Stomach (tissue), 8 donors: ENCODE measurements at regions not wholly inside any gene's neighbourhood (a gene's known extent, or its start where the extent isn't known, plus 50 kb on each side); places are given as distances from the start of the nearest gene placed in this dataset.
"Not testable (repeated sequence)": the region's sequence is repeated elsewhere in the genome, so short reads cannot be mapped to it uniquely, and the experiment has no call there.

Source experiments
- DNase-seq, 2 donors: peaks; one replicate each; pipeline versions ENCODE4 v3.0.0 to v3.0.0-alpha.2; 2013 to 2019
- H3K27ac ChIP-seq, 5 donors: fragments of 200-600 bp in 4 of 5; sonication (generic) in 4 of 5; one replicate each; pipeline ENCODE4 v1.5.1; 2013 to 2019; ENCODE audit warnings: mild to moderate bottlenecking in 1 of 5, moderate library complexity in 1 of 5
- H3K27me3 ChIP-seq, 3 donors: fragments of 200-600 bp; sonication (generic); one replicate each; pipeline ENCODE4 v1.5.1; 2017 to 2019; ENCODE audit warnings: mixed run types in 1 of 3
- H3K36me3 ChIP-seq, 4 donors: fragments of 200-600 bp; sonication (generic); 1 replicate in 3 of 4; 2 replicates in 1 of 4; pipeline ENCODE4 v1.5.1; 2016 to 2019
- H3K4me1 ChIP-seq, 4 donors: fragments of 200-600 bp; sonication (generic); one replicate each; pipeline ENCODE4 v1.5.1; 2016 to 2019
- H3K4me3 ChIP-seq, 4 donors: fragments of 200-600 bp; sonication (generic) in 3 of 4; one replicate each; pipeline ENCODE4 v1.5.1; 2016 to 2019; ENCODE audit warnings: mild to moderate bottlenecking in 1 of 4
- H3K9me3 ChIP-seq, 4 donors: fragments of 200-600 bp; sonication (generic); one replicate each; pipeline ENCODE4 v1.5.1; 2016 to 2019
- CTCF ChIP-seq, 7 experiments: fragments of 450-650 bp in 4 of 7; fragments of 200-600 bp in 3 of 7; sonication (generic) in 3 of 7; IDR thresholded peaks; one replicate each; pipeline ENCODE4 v1.5.1; 2016 to 2019; ENCODE audit warnings: antibody characterized with exemption in 7 of 7, control low read depth in 2 of 7, mild to moderate bottlenecking in 1 of 7
- EP300 ChIP-seq: sonication (generic); formaldehyde crosslinking; IDR thresholded peaks from one replicate; pipeline ENCODE4 v1.6.1; 2017; ENCODE audit warnings: antibody characterized with exemption
- POLR2A ChIP-seq, 4 donors: fragments of 450-650 bp; IDR thresholded peaks; one replicate each; pipeline ENCODE4 v1.6.1; 2016; ENCODE audit warnings: antibody characterized with exemption in 4 of 4, control low read depth in 2 of 4, mild to moderate bottlenecking in 1 of 4, moderate library complexity in 1 of 4
- POLR2AphosphoS5 ChIP-seq, 3 donors: sonication (generic); formaldehyde crosslinking; IDR thresholded peaks; one replicate each; pipeline ENCODE4 v1.6.1; 2016; ENCODE audit warnings: antibody characterized with exemption in 3 of 3
- WGBS, 5 donors: extraction: QIAGEN DNeasy Blood & Tissue Kit in 3 of 5; methylation state at CpG; one replicate each; pipeline versions ENCODE4 v1.1.5 to v1.1.7; 2013 to 2018; 5-methylcytosine and 5-hydroxymethylcytosine counted together
- intact Hi-C: fragments of 100-400 bp; cut with DNase I; formaldehyde crosslinking; loops from one replicate; pipeline ENCODE4 v1.15.1; 2023; ENCODE audit warnings: low total_unique reads
- donor health status: healthy with polysubstance abuse.
- donor health status: Bipolar disorder and iron deficiency.
- donor health status: healthy.

GRCh38 chr10:125592897-125593296 is 90.1 kb downstream of the TEX36 start:
- Histone ChIP-seq H3K36me3 (no peaks in the 10 kb centered on the region), H3K27ac (no peak overlapping the region), H3K27me3 (no peaks in the 10 kb centered on the region), H3K4me3 (no peak overlapping the region), H3K4me1 (no peaks in the 10 kb centered on the region), H3K9me3 (peaks cover 5 to 24% (median 14%) of the 10 kb centered on the region in 4 donors)
- intact Hi-C loops, result no loop called here
- no peak for TF ChIP-seq CTCF (IDR thresholded peaks at IDR 0.05)
- no peak for TF ChIP-seq EP300
- DNase-seq, result no peak
- whole genome bisulfite sequencing, 5 donors, result 73 to 84% (median 82%) methylated on average over 2 of the region's 2 CpGs

GRCh38 chr10:125591886-125592285 is 91.1 kb downstream of the TEX36 start:
- 42 to 62% (median 49%) methylated on average over 7 of the region's 7 CpGs for WGBS, 5 donors

GRCh38 chr10:125588738-125589137 is 94.2 kb downstream of the TEX36 start:
- intact Hi-C loops, H3K36me3 ChIP-seq, H3K4me1 ChIP-seq, H3K27ac ChIP-seq, H3K27me3 ChIP-seq, H3K9me3 ChIP-seq, H3K4me3 ChIP-seq, DNase-seq: not testable (repeated sequence)
- 75 to 85% (median 82%) methylated on average over 8 of the region's 8 CpGs for WGBS, 5 donors

More at GRCh38 chr10:125591886-125592285, 91.1 kb downstream of the TEX36 start:
- no peak for TF ChIP-seq EP300
- no peak for TF ChIP-seq POLR2A (IDR thresholded peaks at IDR 0.05)
- TF ChIP-seq POLR2AphosphoS5 (IDR thresholded peaks at IDR 0.05), result no peak
- peaks cover 3 to 19% (median 12%) of the 10 kb centered on the region in 4 donors for H3K9me3 ChIP-seq
- H3K4me1 ChIP-seq, result no peaks in the 10 kb centered on the region
- no peak for DNase-seq
- H3K27me3 ChIP-seq, result no peaks in the 10 kb centered on the region
- no peak overlapping the region for H3K27ac ChIP-seq
- intact Hi-C loops, result no loop called here
- H3K36me3 ChIP-seq, result no peaks in the 10 kb centered on the region
- H3K4me3 ChIP-seq, result no peak overlapping the region

- DNase-seq, result no peak
- intact Hi-C loops, result no loop called here
Measured at GRCh38 chr10:125584954-125585353, 98.0 kb downstream of the TEX36 start.

GRCh38 chr10:125578658-125579315 is 104.2 kb downstream of the TEX36 start:
- intact Hi-C loops, result no loop called here
- 60 to 77% (median 67%) methylated on average over 7 of the region's 7 CpGs for WGBS, 5 donors
- no peak overlapping the region for H3K4me3 ChIP-seq
- H3K27ac ChIP-seq, result peak overlapping the region in 2 of 5 donors; percentile 34 to 68
- H3K9me3 ChIP-seq, result peaks cover 0 to 8% (median 2%) of the 10 kb centered on the region in 4 donors
- no peaks in the 10 kb centered on the region for H3K27me3 ChIP-seq
- no peaks in the 10 kb centered on the region for H3K36me3 ChIP-seq
- TF ChIP-seq CTCF (IDR thresholded peaks at IDR 0.05) (no peak), POLR2AphosphoS5 (IDR thresholded peaks at IDR 0.05) (no peak), EP300 (no peak), POLR2A (IDR thresholded peaks at IDR 0.05) (no peak)
- no peak for DNase-seq
- H3K4me1 ChIP-seq, result no peaks in the 10 kb centered on the region

More at GRCh38 chr10:125584954-125585353, 98.0 kb downstream of the TEX36 start:
- Histone ChIP-seq H3K4me1 (no peaks in the 10 kb centered on the region), H3K36me3 (no peaks in the 10 kb centered on the region), H3K9me3 (no peaks in the 10 kb centered on the region), H3K4me3 (no peak overlapping the region), H3K27me3 (no peaks in the 10 kb centered on the region), H3K27ac (no peak overlapping the region)
- TF ChIP-seq CTCF (IDR thresholded peaks at IDR 0.05), result no peak
- no peak for TF ChIP-seq POLR2AphosphoS5 (IDR thresholded peaks at IDR 0.05)
- no peak for TF ChIP-seq POLR2A (IDR thresholded peaks at IDR 0.05)
- no peak for TF ChIP-seq EP300
- 66 to 78% (median 71%) methylated on average over 4 of the region's 4 CpGs for WGBS, 5 donors
